Fibroblast of skin of right quadriceps (primary cell): ENCODE measurements at regions not wholly inside any gene's neighbourhood (a gene's known extent, or its start where the extent isn't known, plus 50 kb on each side); places are given as distances from the start of the nearest gene placed in this dataset.

Experiments used
- DNase-seq: peaks from one replicate; pipeline ENCODE4 v3.0.0-alpha.2; 2013

- peak; percentile 93 for DNase-seq
These were observed 121.4 kb downstream of the TBXT start for GRCh38 chr6:166046226-166046625.

GRCh38 chr6:166045860-166046200 lies 121.8 kb downstream of the TBXT start:
- DNase-seq: no peak

GRCh38 chr6:166045173-166045859 lies 122.3 kb downstream of the TBXT start:
- peak; percentile 35 for DNase-seq

DNA sequence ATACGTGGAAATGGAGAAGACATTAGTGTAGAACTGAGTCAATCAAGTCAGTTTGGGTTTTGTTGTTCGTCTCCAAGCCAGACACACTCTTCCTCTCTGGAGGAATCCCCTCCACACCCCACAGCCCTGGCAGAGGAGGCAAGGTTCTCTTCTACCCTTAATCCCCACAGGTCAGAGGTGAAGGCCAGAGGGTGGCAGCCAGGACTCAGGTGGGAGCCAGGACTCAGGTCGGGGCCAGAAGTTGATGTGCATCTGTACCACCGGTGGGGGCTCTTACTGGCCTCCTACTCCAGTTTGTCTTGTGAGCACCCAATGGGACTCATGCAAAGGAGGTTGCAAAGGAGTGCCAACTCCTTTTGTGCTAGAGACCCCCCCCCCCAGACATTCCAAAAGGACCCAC lies 126.4 kb downstream of the TBXT start:
- DNase-seq: no peak

- no peak for DNase-seq
These were observed 127.4 kb downstream of the TBXT start for GRCh38 chr6:166040292-166040691.

DNA sequence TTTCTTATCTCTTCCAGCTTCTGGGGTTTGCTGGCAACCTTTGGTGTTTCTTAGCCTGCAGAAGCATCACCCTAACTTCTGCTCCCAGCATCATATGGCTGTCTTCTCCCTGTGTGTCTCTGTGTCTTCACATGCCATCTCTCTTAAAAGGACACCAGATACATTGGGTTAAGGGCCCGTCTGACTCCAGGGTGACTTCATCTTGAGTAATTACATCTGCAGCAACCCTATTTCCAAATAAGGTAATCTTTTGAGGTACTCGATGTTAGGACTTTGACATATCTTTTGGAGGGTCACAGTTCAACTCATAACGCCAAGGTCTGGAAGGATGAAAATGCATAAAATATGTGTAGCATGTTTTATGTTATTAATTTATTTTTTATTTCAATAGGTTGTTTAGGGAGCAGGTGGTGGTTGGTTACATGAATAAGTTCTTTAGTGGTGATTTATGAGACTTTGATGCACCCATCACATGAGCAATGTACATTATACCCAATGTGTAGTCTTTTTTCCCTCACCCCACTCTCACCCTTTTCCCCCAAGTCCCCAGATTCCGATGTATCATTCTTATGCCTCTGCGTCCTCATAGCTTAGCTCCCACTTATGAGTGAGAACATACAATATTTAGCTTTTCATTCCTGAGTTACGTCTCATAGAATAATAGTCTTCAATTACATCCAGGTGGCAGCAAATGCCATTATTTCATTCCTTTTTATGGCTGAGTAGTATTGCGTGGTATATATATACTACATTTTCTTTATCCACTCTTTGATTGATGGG lies 131.1 kb downstream of the TBXT start:
- DNase-seq: peak; percentile 56

- peak; percentile 68 for DNase-seq
These were observed 135.1 kb downstream of the TBXT start for GRCh38 chr6:166032366-166033200.

DNA sequence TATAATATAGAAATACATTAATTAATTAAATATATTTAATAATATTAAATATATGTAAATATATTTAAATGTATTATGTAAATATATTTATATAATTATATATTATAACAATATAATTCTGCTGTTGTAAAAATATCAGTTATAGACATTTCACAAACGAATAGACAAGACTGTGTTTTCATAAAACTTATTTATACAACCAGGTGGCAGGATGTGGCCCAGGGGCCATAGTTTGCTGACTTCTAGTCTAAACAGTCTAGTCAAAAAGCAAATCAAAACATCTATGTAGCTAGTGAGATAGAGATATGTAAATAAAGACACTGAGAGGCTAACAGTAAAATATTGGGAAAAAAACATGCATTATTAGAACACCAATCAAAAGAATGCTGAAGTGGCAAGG lies 136.4 kb downstream of the TBXT start:
- DNase-seq: no peak

DNA sequence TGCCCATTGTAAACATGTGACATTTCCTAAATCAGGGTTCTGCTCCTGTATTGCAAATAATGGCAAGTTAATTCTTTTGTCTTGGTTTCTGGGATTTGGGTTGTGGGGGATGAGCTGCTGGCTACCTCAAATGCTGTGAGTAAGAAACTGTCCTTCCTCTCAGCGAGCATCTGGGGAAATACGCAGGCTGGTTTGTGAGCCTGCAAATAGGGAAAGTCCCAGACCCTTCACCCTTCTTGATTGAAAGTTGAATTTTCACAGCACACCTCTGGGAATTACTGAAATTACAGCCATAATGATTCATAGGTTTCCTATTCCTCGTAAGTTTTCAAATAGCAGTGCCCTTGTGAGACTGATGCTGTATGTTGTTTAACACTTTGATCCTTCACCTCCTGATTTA lies 138.1 kb downstream of the TBXT start:
- DNase-seq: peak; percentile 50

DNA sequence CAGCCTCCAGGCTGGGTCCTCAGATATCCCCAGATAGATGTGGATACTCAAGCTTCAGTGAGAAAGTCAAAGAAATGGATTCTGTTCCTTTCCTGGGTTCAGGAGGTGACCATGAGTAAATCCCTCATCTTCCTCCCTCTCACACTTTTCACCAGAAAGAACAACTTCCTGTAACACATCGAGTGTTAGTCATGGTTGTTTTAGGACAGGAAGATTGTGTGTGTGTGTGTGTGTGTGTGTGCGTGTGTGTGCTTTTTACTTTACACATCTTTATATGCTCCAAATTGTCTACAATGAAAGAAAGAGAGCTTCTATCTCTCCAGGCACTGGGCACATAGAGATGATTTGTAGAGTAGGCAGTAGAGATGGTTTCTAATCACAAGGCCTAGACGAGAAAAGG lies 139.9 kb downstream of the TBXT start:
- DNase-seq: peak; percentile 74

DNA sequence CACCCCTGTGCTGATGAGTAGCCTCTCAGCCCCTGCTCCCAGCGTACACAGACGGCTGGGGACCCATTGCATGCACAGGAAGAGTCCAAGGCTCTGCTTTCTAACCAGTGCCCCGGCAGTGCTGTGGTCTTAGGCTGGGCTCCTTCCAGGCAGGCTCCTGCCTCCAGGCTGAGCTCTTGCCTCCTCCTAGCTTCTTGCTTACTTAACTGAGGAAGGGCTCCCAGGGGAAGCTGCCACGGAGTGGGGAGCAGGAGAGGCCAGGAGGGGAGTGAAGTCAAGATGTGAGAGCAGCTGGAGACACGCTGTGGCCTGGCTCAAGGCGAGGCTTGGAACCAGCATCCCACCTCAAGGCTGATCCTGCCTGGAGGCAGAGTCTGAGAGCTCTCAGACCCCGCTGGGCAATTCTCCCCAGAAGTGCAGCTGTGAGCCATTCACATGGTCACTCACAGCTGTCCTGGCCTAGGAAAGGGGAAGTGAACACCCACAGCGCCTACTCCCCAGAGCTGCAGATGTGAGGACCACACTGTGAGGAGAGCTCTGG lies 141.0 kb downstream of the TBXT start:
- no peak for DNase-seq

GRCh38 chr6:166025149-166025898 lies 142.3 kb downstream of the TBXT start:
- DNase-seq: peak; percentile 96

GRCh38 chr6:166024252-166024651 lies 143.4 kb downstream of the TBXT start:
- DNase-seq: no peak

- DNase-seq: no peak
These were observed 144.2 kb downstream of the TBXT start for GRCh38 chr6:166023273-166023989.

GRCh38 chr6:166021429-166021828 lies 146.2 kb downstream of the TBXT start:
- DNase-seq: no peak

DNA sequence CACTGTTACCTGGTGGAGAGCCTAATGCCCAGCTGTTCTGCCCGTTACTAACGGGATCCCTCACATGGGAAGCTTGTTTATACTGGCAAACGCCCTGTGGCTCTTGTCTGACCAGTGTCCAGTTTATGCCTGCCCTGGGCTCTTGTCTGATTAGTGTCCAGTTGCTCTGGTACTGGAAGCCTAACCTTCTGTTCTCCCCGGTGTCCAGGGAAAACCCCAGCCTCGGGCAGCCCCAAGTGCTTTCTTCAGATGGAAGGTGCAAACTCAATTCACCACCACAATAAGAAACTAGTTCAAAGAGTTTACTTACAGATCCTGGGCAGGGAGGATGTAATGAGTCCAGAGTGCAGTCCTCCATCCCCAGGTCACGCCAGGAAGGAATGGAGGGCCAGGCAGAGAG lies 148.4 kb downstream of the TBXT start:
- DNase-seq: no peak

GRCh38 chr6:166017032-166017635 lies 150.5 kb downstream of the TBXT start:
- DNase-seq: no peak

- no peak for DNase-seq
These were observed 152.7 kb downstream of the TBXT start for GRCh38 chr6:166014966-166015365.

- peak; percentile 38 for DNase-seq
These were observed 157.3 kb downstream of the TBXT start for GRCh38 chr6:166010136-166010960.

- no peak for DNase-seq
These were observed 158.1 kb downstream of the TBXT start for GRCh38 chr6:166009385-166010031.
